ENCODE measurements at regions not wholly inside any gene's neighbourhood (a gene's known extent, or its start where the extent isn't known, plus 50 kb on each side); places are given as distances from the start of the nearest gene placed in this dataset.

GRCh38 chr6:79783670-79784394, 152.7 kb downstream of the SH3BGRL2 start:
- Histone ChIP-seq H3K4me3 (ENCODE audit: low read length) (no peak overlapping the region), H3K4me1 (ENCODE audit: insufficient read depth, low read length) (no peaks in the 10 kb centered on the region), H3K36me3 (ENCODE audit: insufficient read depth, low read depth, low read length) (no peaks in the 10 kb centered on the region), H3K9ac (ENCODE audit: low read depth, low read length) (no peak overlapping the region), H3K27ac (ENCODE audit: low read length) (no peak overlapping the region), H3K27me3 (ENCODE audit: insufficient read depth, low read length) (no peaks in the 10 kb centered on the region), H3K9me3 (ENCODE audit: insufficient read depth, low read depth, low read length) (no peaks in the 10 kb centered on the region)

- H3K9ac ChIP-seq (ENCODE audit: low read depth, low read length): no peak overlapping the region
- no peak overlapping the region for H3K27ac ChIP-seq (ENCODE audit: low read length)
- no peaks in the 10 kb centered on the region for H3K4me1 ChIP-seq (ENCODE audit: insufficient read depth, low read length)
- H3K9me3 ChIP-seq (ENCODE audit: insufficient read depth, low read depth, low read length): no peaks in the 10 kb centered on the region
- H3K4me3 ChIP-seq (ENCODE audit: low read length): no peak overlapping the region
- H3K27me3 ChIP-seq (ENCODE audit: insufficient read depth, low read length): no peaks in the 10 kb centered on the region; the same call in 1 of the 2 replicates
- no peaks in the 10 kb centered on the region for H3K36me3 ChIP-seq (ENCODE audit: insufficient read depth, low read depth, low read length)
These were observed 151.9 kb downstream of the SH3BGRL2 start for GRCh38 chr6:79782792-79783580.

GRCh38 chr6:79781916-79782315, 150.8 kb downstream of the SH3BGRL2 start:
- Histone ChIP-seq H3K4me3 (ENCODE audit: low read length) (no peak overlapping the region), H3K9me3 (ENCODE audit: insufficient read depth, low read depth, low read length) (no peaks in the 10 kb centered on the region)

GRCh38 chr6:79780881-79781280, 149.8 kb downstream of the SH3BGRL2 start:
- H3K27ac ChIP-seq (ENCODE audit: low read length): no peak overlapping the region
- H3K36me3 ChIP-seq (ENCODE audit: insufficient read depth, low read depth, low read length): no peaks in the 10 kb centered on the region
- H3K9me3 ChIP-seq (ENCODE audit: insufficient read depth, low read depth, low read length): no peaks in the 10 kb centered on the region
- 0 out of 2 replicates have a peak, but pooled peaks cover 2% of the 10 kb centered on the region for H3K4me1 ChIP-seq (ENCODE audit: insufficient read depth, low read length)
- H3K4me3 ChIP-seq (ENCODE audit: low read length): no peak overlapping the region
- H3K9ac ChIP-seq (ENCODE audit: low read depth, low read length): no peak overlapping the region
- H3K27me3 ChIP-seq (ENCODE audit: insufficient read depth, low read length): no peaks in the 10 kb centered on the region; the same call in 1 of the 2 replicates

More at GRCh38 chr6:79781916-79782315, 150.8 kb downstream of the SH3BGRL2 start:
- H3K9ac ChIP-seq (ENCODE audit: low read depth, low read length): no peak overlapping the region
- H3K36me3 ChIP-seq (ENCODE audit: insufficient read depth, low read depth, low read length): no peaks in the 10 kb centered on the region
- H3K4me1 ChIP-seq (ENCODE audit: insufficient read depth, low read length): 0 out of 2 replicates have a peak, but pooled peaks cover 2% of the 10 kb centered on the region
- no peak overlapping the region for H3K27ac ChIP-seq (ENCODE audit: low read length)
- no peaks in the 10 kb centered on the region; the same call in 1 of the 2 replicates for H3K27me3 ChIP-seq (ENCODE audit: insufficient read depth, low read length)

- Histone ChIP-seq H3K27ac (ENCODE audit: low read length) (no peak overlapping the region), H3K9me3 (ENCODE audit: insufficient read depth, low read depth, low read length) (no peaks in the 10 kb centered on the region), H3K27me3 (ENCODE audit: insufficient read depth, low read length) (no peaks in the 10 kb centered on the region; the same call in 1 of the 2 replicates), H3K36me3 (ENCODE audit: insufficient read depth, low read depth, low read length) (no peaks in the 10 kb centered on the region), H3K4me1 (ENCODE audit: insufficient read depth, low read length) (0 out of 2 replicates have a peak, but pooled peaks cover 2% of the 10 kb centered on the region), H3K9ac (ENCODE audit: low read depth, low read length) (no peak overlapping the region; the same call in 1 of the 2 replicates), H3K4me3 (ENCODE audit: low read length) (no peak overlapping the region)
These were observed 147.7 kb downstream of the SH3BGRL2 start for GRCh38 chr6:79778816-79779215.

GRCh38 chr6:79777713-79778579, 146.8 kb downstream of the SH3BGRL2 start:
- no peaks in the 10 kb centered on the region; the same call in 1 of the 2 replicates for H3K27me3 ChIP-seq (ENCODE audit: insufficient read depth, low read length)
- no peak overlapping the region for H3K27ac ChIP-seq (ENCODE audit: low read length)
- H3K36me3 ChIP-seq (ENCODE audit: insufficient read depth, low read depth, low read length): no peaks in the 10 kb centered on the region
- H3K9me3 ChIP-seq (ENCODE audit: insufficient read depth, low read depth, low read length): no peaks in the 10 kb centered on the region
- H3K4me1 ChIP-seq (ENCODE audit: insufficient read depth, low read length): 0 out of 2 replicates have a peak, but pooled peaks cover 2% of the 10 kb centered on the region
- H3K9ac ChIP-seq (ENCODE audit: low read depth, low read length): no peak overlapping the region; the same call in 1 of the 2 replicates
- peak overlapping the region; percentile 63 for H3K4me3 ChIP-seq (ENCODE audit: low read length)

- Histone ChIP-seq H3K4me1 (ENCODE audit: insufficient read depth, low read length) (0 out of 2 replicates have a peak, but pooled peaks cover 2% of the 10 kb centered on the region), H3K27ac (ENCODE audit: low read length) (no peak overlapping the region), H3K36me3 (ENCODE audit: insufficient read depth, low read depth, low read length) (no peaks in the 10 kb centered on the region), H3K9me3 (ENCODE audit: insufficient read depth, low read depth, low read length) (no peaks in the 10 kb centered on the region), H3K4me3 (ENCODE audit: low read length) (no peak overlapping the region), H3K9ac (ENCODE audit: low read depth, low read length) (no peak overlapping the region), H3K27me3 (ENCODE audit: insufficient read depth, low read length) (no peaks in the 10 kb centered on the region; the same call in 1 of the 2 replicates)
These were observed 144.9 kb downstream of the SH3BGRL2 start for GRCh38 chr6:79776076-79776475.

- Histone ChIP-seq H3K27me3 (ENCODE audit: insufficient read depth, low read length) (no peaks in the 10 kb centered on the region; the same call in 1 of the 2 replicates), H3K9ac (ENCODE audit: low read depth, low read length) (no peak overlapping the region), H3K27ac (ENCODE audit: low read length) (no peak overlapping the region), H3K4me1 (ENCODE audit: insufficient read depth, low read length) (0 out of 2 replicates have a peak, but pooled peaks cover 2% of the 10 kb centered on the region), H3K9me3 (ENCODE audit: insufficient read depth, low read depth, low read length) (no peaks in the 10 kb centered on the region), H3K4me3 (ENCODE audit: low read length) (no peak overlapping the region), H3K36me3 (ENCODE audit: insufficient read depth, low read depth, low read length) (no peaks in the 10 kb centered on the region)
These were observed 144.1 kb downstream of the SH3BGRL2 start for GRCh38 chr6:79775222-79775621.

- Histone ChIP-seq H3K27ac (ENCODE audit: low read length) (no peak overlapping the region), H3K4me3 (ENCODE audit: low read length) (no peak overlapping the region), H3K27me3 (ENCODE audit: insufficient read depth, low read length) (no peaks in the 10 kb centered on the region)
These were observed 133.6 kb downstream of the SH3BGRL2 start for GRCh38 chr6:79764747-79765146.

GRCh38 chr6:79763301-79763700, 132.2 kb downstream of the SH3BGRL2 start:
- H3K27me3 ChIP-seq (ENCODE audit: insufficient read depth, low read length): no peaks in the 10 kb centered on the region
- no peak overlapping the region for H3K4me3 ChIP-seq (ENCODE audit: low read length)
- H3K27ac ChIP-seq (ENCODE audit: low read length): no peak overlapping the region
- no peaks in the 10 kb centered on the region for H3K4me1 ChIP-seq (ENCODE audit: insufficient read depth, low read length)
- peaks cover 14% of the 10 kb centered on the region; the same call in 1 of the 2 replicates for H3K9me3 ChIP-seq (ENCODE audit: insufficient read depth, low read depth, low read length)
- no peak overlapping the region for H3K9ac ChIP-seq (ENCODE audit: low read depth, low read length)
- no peaks in the 10 kb centered on the region for H3K36me3 ChIP-seq (ENCODE audit: insufficient read depth, low read depth, low read length)

More at GRCh38 chr6:79764747-79765146, 133.6 kb downstream of the SH3BGRL2 start:
- H3K9ac ChIP-seq (ENCODE audit: low read depth, low read length): no peak overlapping the region
- H3K36me3 ChIP-seq (ENCODE audit: insufficient read depth, low read depth, low read length): no peaks in the 10 kb centered on the region
- peaks cover 14% of the 10 kb centered on the region for H3K9me3 ChIP-seq (ENCODE audit: insufficient read depth, low read depth, low read length)
- no peaks in the 10 kb centered on the region for H3K4me1 ChIP-seq (ENCODE audit: insufficient read depth, low read length)

- Histone ChIP-seq H3K36me3 (ENCODE audit: insufficient read depth, low read depth, low read length) (no peaks in the 10 kb centered on the region), H3K27me3 (ENCODE audit: insufficient read depth, low read length) (no peaks in the 10 kb centered on the region), H3K9me3 (ENCODE audit: insufficient read depth, low read depth, low read length) (peaks cover 7% of the 10 kb centered on the region; the same call in 1 of the 2 replicates), H3K27ac (ENCODE audit: low read length) (no peak overlapping the region), H3K9ac (ENCODE audit: low read depth, low read length) (no peak overlapping the region), H3K4me1 (ENCODE audit: insufficient read depth, low read length) (no peaks in the 10 kb centered on the region), H3K4me3 (ENCODE audit: low read length) (no peak overlapping the region)
These were observed 131.2 kb downstream of the SH3BGRL2 start for GRCh38 chr6:79762370-79762769.
